GM12865 (cell line): ENCODE measurements at regions not wholly inside any gene's neighbourhood (a gene's known extent, or its start where the extent isn't known, plus 50 kb on each side); places are given as distances from the start of the nearest gene placed in this dataset.
"Not testable (repeated sequence)": the region's sequence is repeated elsewhere in the genome, so short reads cannot be mapped to it uniquely, and the experiment has no call there.

Experiments
- DNase-seq: peaks from one replicate; pipeline ENCODE4 v3.0.0; 2010; ENCODE audit warnings: low read depth
- H3K4me3 ChIP-seq: 2 replicates; pipeline ENCODE4 v1.5.1; 2011; ENCODE audit warnings: mild to moderate bottlenecking, low read depth, low read length, control low read depth
- CTCF ChIP-seq: IDR thresholded peaks from 2 replicates; pipeline ENCODE4 v1.5.1; 2011; ENCODE audit warnings: low read length, control low read depth, low read depth, inconsistent platforms; ENCODE audit not compliant: insufficient read depth; ENCODE audit errors: missing control alignments

DNA sequence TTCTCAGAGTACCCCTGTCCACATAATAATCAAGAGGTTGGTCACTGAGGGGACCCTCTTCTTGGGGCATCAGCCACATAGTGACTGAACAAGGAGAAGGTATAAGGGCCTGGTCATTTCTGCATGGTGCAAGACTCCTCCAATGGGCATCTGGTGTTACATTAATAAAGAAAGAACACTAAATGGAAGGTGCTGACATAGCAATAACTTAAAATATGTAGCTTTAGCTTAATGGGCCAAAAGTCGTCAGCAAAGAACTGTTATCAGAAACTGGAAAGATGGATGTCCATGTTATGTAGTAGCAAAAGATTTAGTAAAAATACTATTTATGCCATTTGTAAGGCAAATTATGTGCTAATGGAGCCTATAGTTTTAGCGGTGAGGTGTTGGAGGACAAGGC, 916.5 kb upstream of the SOX11 start:
- TF ChIP-seq CTCF = no peak
- no peak for DNase-seq
- no peak overlapping the region for H3K4me3 ChIP-seq

DNA sequence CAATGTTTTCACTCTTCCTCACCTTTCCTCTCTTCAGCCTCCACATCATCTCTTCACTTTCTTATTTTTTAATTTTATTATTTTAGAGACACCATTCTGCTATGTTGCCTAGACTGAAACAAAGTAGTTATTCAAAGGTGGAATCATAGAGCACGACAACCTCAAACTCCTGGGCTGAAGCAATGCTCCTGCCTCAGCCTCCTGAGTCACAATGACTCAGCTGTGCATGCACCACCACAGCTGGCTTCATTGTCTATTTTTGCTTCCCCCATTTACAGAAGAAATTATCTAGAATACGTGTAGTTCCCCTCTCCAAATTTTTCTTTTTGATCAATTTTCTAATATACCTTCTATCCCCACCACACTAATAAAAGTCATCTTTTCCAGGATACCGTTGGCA, 911.5 kb upstream of the SOX11 start:
- H3K4me3 ChIP-seq = no peak overlapping the region
- TF ChIP-seq CTCF = no peak
- DNase-seq = no peak

DNA sequence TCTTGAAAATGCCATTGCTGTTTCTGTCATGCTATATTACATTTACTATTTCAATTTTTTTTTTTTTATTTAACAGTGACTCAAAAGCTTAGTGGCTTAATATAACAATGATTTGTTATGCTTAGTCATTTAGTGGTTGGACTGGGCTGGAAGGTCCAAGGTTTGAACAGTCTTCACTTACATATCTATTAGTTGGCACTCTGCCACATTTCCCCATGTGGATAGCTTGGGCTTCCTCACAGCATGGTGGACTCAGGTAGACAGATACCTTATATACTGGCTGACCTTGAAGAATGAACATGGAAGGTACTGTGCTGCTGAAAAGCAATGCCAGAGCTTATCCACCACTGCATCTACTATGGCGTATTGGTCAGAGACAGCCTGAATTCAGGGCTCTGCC, 909.5 kb upstream of the SOX11 start:
- no peak for TF ChIP-seq CTCF
- no peak for DNase-seq
- no peak overlapping the region for H3K4me3 ChIP-seq

DNA sequence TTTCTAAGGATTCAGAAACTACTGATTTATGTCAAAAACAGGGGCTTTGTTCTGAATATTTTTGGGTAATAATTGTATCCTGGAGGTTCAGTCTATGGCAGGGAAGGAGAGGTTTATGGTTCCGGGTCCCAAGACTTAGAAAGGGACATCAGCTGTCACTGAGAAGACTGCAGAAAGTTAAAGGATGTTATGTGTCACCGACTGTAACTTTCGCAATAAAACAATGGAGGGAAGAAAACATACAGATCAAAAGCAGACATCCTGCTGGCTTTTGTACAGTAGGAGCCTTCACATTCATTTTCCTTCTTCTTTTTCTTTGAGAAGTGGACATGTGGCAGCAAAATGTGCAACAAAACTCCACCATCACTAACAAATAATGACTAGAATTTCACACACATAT, 900.7 kb upstream of the SOX11 start:
- no peak overlapping the region for H3K4me3 ChIP-seq
- TF ChIP-seq CTCF = no peak
- no peak for DNase-seq

DNA sequence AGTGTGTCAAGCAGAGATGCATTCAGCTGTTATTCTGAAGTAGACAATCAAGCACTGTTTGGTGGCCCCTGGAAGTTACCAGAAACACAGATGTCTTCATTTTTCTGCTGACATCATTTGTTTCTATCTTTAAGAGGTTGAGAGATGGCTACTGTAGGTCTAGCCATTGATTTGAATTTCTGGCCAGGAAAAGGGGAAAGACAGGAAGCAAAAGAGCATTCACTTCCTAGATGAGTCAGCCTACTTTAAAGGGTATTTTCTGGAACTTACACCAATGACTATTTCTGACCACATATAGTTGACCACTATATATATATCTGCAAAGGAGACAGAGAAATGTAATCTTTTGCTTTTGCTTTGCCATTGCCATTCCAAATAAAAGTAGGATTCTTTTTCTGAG, 900.1 kb upstream of the SOX11 start:
- no peak overlapping the region for H3K4me3 ChIP-seq
- no peak for DNase-seq
- no peak for TF ChIP-seq CTCF

GRCh38 chr2:4803396-4803795, 888.8 kb upstream of the SOX11 start:
- no peak for DNase-seq
- no peak overlapping the region for H3K4me3 ChIP-seq
- no peak for TF ChIP-seq CTCF

- not testable (repeated sequence) for H3K4me3 ChIP-seq, DNase-seq
Observed at GRCh38 chr2:4814137-4814536, 878.0 kb upstream of the SOX11 start.

GRCh38 chr2:4827836-4828235, 864.3 kb upstream of the SOX11 start:
- no peak overlapping the region for H3K4me3 ChIP-seq
- DNase-seq = no peak
- TF ChIP-seq CTCF = no peak
